ENCODE measurements at regions not wholly inside any gene's neighbourhood (a gene's known extent, or its start where the extent isn't known, plus 50 kb on each side); places are given as distances from the start of the nearest gene placed in this dataset.

DNA sequence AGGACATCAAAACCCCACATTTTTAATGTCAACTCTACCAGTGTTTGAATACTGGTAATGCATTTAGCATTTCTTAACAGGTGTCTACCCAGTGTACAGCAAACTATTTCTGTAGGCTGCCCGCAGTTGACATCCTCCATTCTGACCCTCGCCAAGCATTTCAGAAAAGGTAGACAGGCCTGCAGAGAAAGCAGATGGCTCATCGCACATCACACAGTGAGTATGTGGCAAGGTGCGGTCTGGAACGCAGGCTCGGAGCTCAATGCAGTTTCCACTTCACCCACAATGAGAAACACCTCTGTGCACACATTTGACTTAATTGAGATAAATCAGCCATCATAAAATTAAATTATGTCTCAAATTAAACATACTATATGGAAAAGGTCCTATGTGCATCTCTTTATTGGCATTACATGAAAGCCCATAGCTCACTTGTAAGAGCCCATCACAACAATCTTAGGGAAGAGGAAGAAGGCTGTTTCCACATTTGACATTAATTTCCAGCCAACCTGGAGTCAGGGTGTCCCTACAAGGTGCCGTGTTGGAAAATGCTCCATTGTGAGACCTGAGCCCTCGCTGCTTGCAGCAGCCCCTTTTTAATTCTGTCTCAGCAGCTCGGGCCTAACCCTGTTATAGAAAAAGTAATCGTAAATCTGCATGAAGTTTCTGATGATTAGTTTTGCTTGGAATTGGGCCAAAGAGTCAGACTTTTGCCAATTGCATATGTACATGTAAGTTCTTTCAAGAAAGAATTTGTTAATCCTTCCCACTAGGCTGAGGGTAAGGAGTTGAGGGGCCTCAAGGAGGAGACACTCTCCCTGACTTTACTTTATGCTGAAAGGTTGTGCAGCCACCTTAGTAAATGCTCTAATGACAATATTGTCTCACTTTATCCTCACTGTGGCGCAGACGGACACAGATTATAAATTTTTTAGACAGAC, 378.7 kb upstream of the DYNLRB2 start:
- no peaks in the 10 kb centered on the region for H3K36me3 Mint-ChIP-seq (ENCODE audit: low read depth)
- no peaks in the 10 kb centered on the region for H3K4me1 ChIP-seq (ENCODE audit: insufficient read depth, low read length)
- H3K36me3 ChIP-seq (ENCODE audit: insufficient read depth, low read length): no peaks in the 10 kb centered on the region
- H3K4me3 Mint-ChIP-seq: no peak overlapping the region
- ChIA-PET CTCF (no interaction called here), POLR2A (no interaction called here)
- no peak overlapping the region for H3K4me3 ChIP-seq (ENCODE audit: low read length)
- H3K27me3 Mint-ChIP-seq: no peaks in the 10 kb centered on the region
- DNase-seq: no peak
- H3K9me3 ChIP-seq (ENCODE audit: control insufficient read depth in 1 of 2, insufficient read depth in 1 of 2, low read length in 2 of 2): no peaks in the 10 kb centered on the region
- no peaks in the 10 kb centered on the region for H3K4me1 Mint-ChIP-seq (ENCODE audit: low read depth)
- TF ChIP-seq, protein P1, sequence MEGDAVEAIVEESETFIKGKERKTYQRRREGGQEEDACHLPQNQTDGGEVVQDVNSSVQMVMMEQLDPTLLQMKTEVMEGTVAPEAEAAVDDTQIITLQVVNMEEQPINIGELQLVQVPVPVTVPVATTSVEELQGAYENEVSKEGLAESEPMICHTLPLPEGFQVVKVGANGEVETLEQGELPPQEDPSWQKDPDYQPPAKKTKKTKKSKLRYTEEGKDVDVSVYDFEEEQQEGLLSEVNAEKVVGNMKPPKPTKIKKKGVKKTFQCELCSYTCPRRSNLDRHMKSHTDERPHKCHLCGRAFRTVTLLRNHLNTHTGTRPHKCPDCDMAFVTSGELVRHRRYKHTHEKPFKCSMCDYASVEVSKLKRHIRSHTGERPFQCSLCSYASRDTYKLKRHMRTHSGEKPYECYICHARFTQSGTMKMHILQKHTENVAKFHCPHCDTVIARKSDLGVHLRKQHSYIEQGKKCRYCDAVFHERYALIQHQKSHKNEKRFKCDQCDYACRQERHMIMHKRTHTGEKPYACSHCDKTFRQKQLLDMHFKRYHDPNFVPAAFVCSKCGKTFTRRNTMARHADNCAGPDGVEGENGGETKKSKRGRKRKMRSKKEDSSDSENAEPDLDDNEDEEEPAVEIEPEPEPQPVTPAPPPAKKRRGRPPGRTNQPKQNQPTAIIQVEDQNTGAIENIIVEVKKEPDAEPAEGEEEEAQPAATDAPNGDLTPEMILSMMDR (IDR thresholded peaks at IDR 0.05): no peak
- ATAC-seq (ENCODE audit: poor library complexity): no peak
- H3K27me3 ChIP-seq (ENCODE audit: control insufficient read depth in 1 of 2, insufficient read depth in 2 of 2, low read length in 2 of 2): peaks cover 0 to 2% of the 10 kb centered on the region in 2 experiments
- intact Hi-C loops (cut with DNase I, micrococcal nuclease): no loop called here
- no peak overlapping the region for H3K27ac ChIP-seq (ENCODE audit: low read depth in 1 of 2, low read length in 2 of 2)
- H3K9me3 Mint-ChIP-seq: no peaks in the 10 kb centered on the region
- H3K27ac Mint-ChIP-seq: no peak overlapping the region

DNA sequence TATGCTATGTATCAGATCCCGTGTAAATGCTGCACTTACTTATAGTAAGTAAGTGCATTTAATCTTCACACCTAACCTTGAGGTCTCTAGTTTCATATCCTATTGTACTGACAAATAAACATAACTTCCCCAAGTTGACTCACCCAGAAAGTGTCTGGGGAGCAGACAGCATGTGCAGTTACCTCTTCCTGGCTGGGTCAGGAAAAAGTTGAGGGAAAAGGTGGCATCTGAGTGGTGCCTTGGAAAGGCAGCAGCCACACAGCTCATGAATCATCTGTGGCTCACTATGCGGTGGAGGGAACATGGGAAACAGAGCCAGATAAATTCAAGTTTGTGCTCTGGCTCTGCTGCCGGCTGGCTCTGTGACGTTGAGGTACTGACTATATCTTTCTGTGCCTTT, 382.0 kb upstream of the DYNLRB2 start:
- CTCF ChIA-PET: no interaction called here

DNA sequence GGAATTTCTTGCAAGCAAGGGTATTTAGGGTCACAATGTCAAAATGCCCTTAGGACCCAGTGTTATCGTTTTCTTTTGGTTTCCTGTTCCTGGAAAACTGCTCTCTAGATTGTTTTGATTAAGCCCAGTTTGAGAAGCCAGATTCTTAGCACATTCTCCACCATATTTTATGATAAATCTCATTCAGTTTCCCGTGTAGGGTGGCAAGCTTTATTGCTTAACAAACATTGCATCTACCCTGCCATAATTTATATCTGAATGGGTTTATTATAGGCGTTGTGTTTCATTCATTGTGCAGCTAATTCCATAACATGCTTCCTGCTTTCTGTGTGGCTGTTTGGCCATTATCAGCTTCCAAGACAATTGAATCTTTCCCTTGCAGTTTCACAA, 389.1 kb upstream of the DYNLRB2 start:
- H3K27me3 Mint-ChIP-seq: peaks cover 35% of the 10 kb centered on the region
- no peaks in the 10 kb centered on the region for H3K4me1 ChIP-seq (ENCODE audit: insufficient read depth, low read length)
- CTCF ChIA-PET: no interaction called here
- DNase-seq (no peak), ATAC-seq (ENCODE audit: poor library complexity) (no peak)
- intact Hi-C loops (cut with DNase I, micrococcal nuclease): no loop called here
- no peaks in the 10 kb centered on the region for H3K9me3 ChIP-seq (ENCODE audit: control insufficient read depth in 1 of 2, insufficient read depth in 1 of 2, low read length in 2 of 2)
- H3K27me3 ChIP-seq (ENCODE audit: control insufficient read depth in 1 of 2, insufficient read depth in 2 of 2, low read length in 2 of 2): no peaks in the 10 kb centered on the region
- no peaks in the 10 kb centered on the region for H3K9me3 Mint-ChIP-seq
- no peak overlapping the region for H3K4me3 Mint-ChIP-seq
- no peaks in the 10 kb centered on the region for H3K4me1 Mint-ChIP-seq (ENCODE audit: low read depth)
- no peaks in the 10 kb centered on the region for H3K36me3 ChIP-seq (ENCODE audit: insufficient read depth, low read length)
- POLR2A ChIA-PET: no interaction called here
- H3K36me3 Mint-ChIP-seq (ENCODE audit: low read depth): no peaks in the 10 kb centered on the region
- TF ChIP-seq, protein P1 (IDR thresholded peaks at IDR 0.05): no peak
- H3K27ac ChIP-seq (ENCODE audit: low read depth in 1 of 2, low read length in 2 of 2): no peak overlapping the region
- no peak overlapping the region for H3K27ac Mint-ChIP-seq
- H3K4me3 ChIP-seq (ENCODE audit: low read length): no peak overlapping the region

More for the DNA sequence above, 382.0 kb upstream of the DYNLRB2 start:
- no peaks in the 10 kb centered on the region for H3K36me3 Mint-ChIP-seq (ENCODE audit: low read depth)
- Histone ChIP-seq H3K9me3 (ENCODE audit: control insufficient read depth in 1 of 2, insufficient read depth in 1 of 2, low read length in 2 of 2) (no peaks in the 10 kb centered on the region), H3K36me3 (ENCODE audit: insufficient read depth, low read length) (no peaks in the 10 kb centered on the region), H3K27ac (ENCODE audit: low read depth in 1 of 2, low read length in 2 of 2) (no peak overlapping the region), H3K27me3 (ENCODE audit: control insufficient read depth in 1 of 2, insufficient read depth in 2 of 2, low read length in 2 of 2) (peaks cover 0 to 2% of the 10 kb centered on the region in 2 experiments), H3K4me3 (ENCODE audit: low read length) (no peak overlapping the region), H3K4me1 (ENCODE audit: insufficient read depth, low read length) (no peaks in the 10 kb centered on the region)
- no peak overlapping the region for H3K27ac Mint-ChIP-seq
- no peaks in the 10 kb centered on the region for H3K9me3 Mint-ChIP-seq
- ATAC-seq (ENCODE audit: poor library complexity): no peak
- no peak for DNase-seq
- POLR2A ChIA-PET: no interaction called here
- intact Hi-C loops (cut with DNase I, micrococcal nuclease): no loop called here
- TF ChIP-seq, protein P1 (IDR thresholded peaks at IDR 0.05): no peak
- H3K27me3 Mint-ChIP-seq: peaks cover 4% of the 10 kb centered on the region
- no peak overlapping the region for H3K4me3 Mint-ChIP-seq
- H3K4me1 Mint-ChIP-seq (ENCODE audit: low read depth): no peaks in the 10 kb centered on the region

All from CD4-positive, alpha-beta T cell (primary cell).